ENCODE measurements at regions not wholly inside any gene's neighbourhood (a gene's known extent, or its start where the extent isn't known, plus 50 kb on each side); places are given as distances from the start of the nearest gene placed in this dataset.

GRCh38 chr18:25685088-25685487 is 333.1 kb upstream of the ZNF521 start:
- Histone ChIP-seq H3K27ac (ENCODE audit: insufficient read depth, low read depth, low read length) (no peak overlapping the region), H3K4me1 (ENCODE audit: control insufficient read depth, extremely low read depth, insufficient read depth, low read length) (peaks cover 3% of the 10 kb centered on the region), H3K9ac (replicated peaks; ENCODE audit: extremely low read depth, insufficient read depth, low read length) (no peak overlapping the region), H2AFZ (ENCODE audit: low read depth, low read length) (no peak overlapping the region), H3K4me3 (replicated peaks in 1 of 3; ENCODE audit: insufficient read depth in 1 of 3, low read depth in 1 of 3, low read length in 3 of 3) (no peak overlapping the region), H3K27me3 (ENCODE audit: control insufficient read depth in 2 of 2, insufficient read depth in 2 of 2, low read length in 2 of 2) (no peaks in the 10 kb centered on the region), H3K9me1 (replicated peaks; ENCODE audit: control insufficient read depth, extremely low read depth, insufficient read depth, low read length) (no peaks in the 10 kb centered on the region), H3K36me3 (ENCODE audit: control insufficient read depth in 2 of 2, extremely low read depth in 1 of 2, insufficient read depth in 2 of 2, low read length in 2 of 2) (no peaks in the 10 kb centered on the region), H3K4me2 (ENCODE audit: insufficient read depth, low read length) (no peak overlapping the region), H3K9me3 (replicated peaks; ENCODE audit: control insufficient read depth, insufficient read depth, low read length) (no peaks in the 10 kb centered on the region), H4K20me1 (replicated peaks; ENCODE audit: control insufficient read depth, extremely low read depth, insufficient read depth, low read length) (no peaks in the 10 kb centered on the region), H3K79me2 (ENCODE audit: control insufficient read depth, insufficient read depth, low read length) (no peaks in the 10 kb centered on the region)
- intact Hi-C loops (cut with micrococcal nuclease) (no loop called here), dilution Hi-C loops (cut with MboI; ENCODE audit: extremely low pct_ligation_motif_present, low sequenced_read_pairs) (no loop called here)
- no peak for DNase-seq (ENCODE audit: low read depth, low spot score)
- no peak for FAIRE-seq
- TF ChIP-seq POLR2A (IDR thresholded peaks at IDR 0.05; ENCODE audit: low read depth, low read length) (no peak), CTCF (IDR thresholded peaks at IDR 0.05; ENCODE audit: extremely low read depth in 1 of 2, insufficient read depth in 1 of 2, low read depth in 1 of 2, low read length in 2 of 2) (no peak), POLR2AphosphoS5 (IDR thresholded peaks at IDR 0.05; ENCODE audit: insufficient read depth, low read depth, low read length) (no peak), MYC (IDR thresholded peaks at IDR 0.05; ENCODE audit: low read depth, low read length) (no peak), GATA2 (IDR thresholded peaks at IDR 0.05; ENCODE audit: insufficient read depth, insufficient read length, low read depth, low read length) (no peak), JUN (IDR thresholded peaks at IDR 0.05; ENCODE audit: borderline replicate concordance, insufficient read depth, insufficient read length, low read depth) (no peak), FOS (IDR thresholded peaks at IDR 0.05; ENCODE audit: borderline replicate concordance, insufficient read depth, low read length) (no peak)
- BruUV-seq (replicated peaks), result no TSS peak
- POLR2A ChIA-PET, result no interaction called here
- CTCF ChIA-PET, result interaction anchor here (1.1 to 2.2 kb wide), 3 partner anchors 9 to 39 kb away, joined by 3 to 5 read pairs (median 3); no protein-coding TSS in a partner anchor

GRCh38 chr18:25679491-25679890 is 327.5 kb upstream of the ZNF521 start:
- H3K4me2 ChIP-seq (ENCODE audit: insufficient read depth, low read length), result no peak overlapping the region
- no peak overlapping the region for H3K9ac ChIP-seq (replicated peaks; ENCODE audit: extremely low read depth, insufficient read depth, low read length)
- no peak overlapping the region for H2AFZ ChIP-seq (ENCODE audit: low read depth, low read length)
- H3K79me2 ChIP-seq (ENCODE audit: control insufficient read depth, insufficient read depth, low read length), result no peaks in the 10 kb centered on the region
- ChIA-PET CTCF (interaction anchor here (1.5 kb wide), 1 partner anchor 10 kb away, joined by 4 read pairs; no protein-coding TSS in a partner anchor), POLR2A (no interaction called here)
- no peaks in the 10 kb centered on the region for H3K9me3 ChIP-seq (replicated peaks; ENCODE audit: control insufficient read depth, insufficient read depth, low read length)
- no peaks in the 10 kb centered on the region for H3K9me1 ChIP-seq (replicated peaks; ENCODE audit: control insufficient read depth, extremely low read depth, insufficient read depth, low read length)
- no peaks in the 10 kb centered on the region for H3K36me3 ChIP-seq (ENCODE audit: control insufficient read depth in 2 of 2, extremely low read depth in 1 of 2, insufficient read depth in 2 of 2, low read length in 2 of 2)
- FAIRE-seq (no peak), DNase-seq (ENCODE audit: low read depth, low spot score) (no peak)
- no peak overlapping the region for H3K4me3 ChIP-seq (replicated peaks in 1 of 3; ENCODE audit: insufficient read depth in 1 of 3, low read depth in 1 of 3, low read length in 3 of 3)
- no peaks in the 10 kb centered on the region for H3K4me1 ChIP-seq (ENCODE audit: control insufficient read depth, extremely low read depth, insufficient read depth, low read length)
- TF ChIP-seq POLR2A (IDR thresholded peaks at IDR 0.05; ENCODE audit: low read depth, low read length) (no peak), MAX (IDR thresholded peaks at IDR 0.05; ENCODE audit: insufficient read depth, insufficient read length) (no peak), CTCF (IDR thresholded peaks at IDR 0.05; ENCODE audit: extremely low read depth in 1 of 2, insufficient read depth in 1 of 2, low read depth in 1 of 2, low read length in 2 of 2) (no peak), POLR2AphosphoS5 (IDR thresholded peaks at IDR 0.05; ENCODE audit: insufficient read depth, low read depth, low read length) (no peak), MYC (IDR thresholded peaks at IDR 0.05; ENCODE audit: low read depth, low read length) (no peak), GATA2 (IDR thresholded peaks at IDR 0.05; ENCODE audit: insufficient read depth, insufficient read length, low read depth, low read length) (no peak), FOS (IDR thresholded peaks at IDR 0.05; ENCODE audit: borderline replicate concordance, insufficient read depth, low read length) (no peak), EZH2 (IDR thresholded peaks at IDR 0.05; ENCODE audit: borderline replicate concordance, low read depth, low read length, severe bottlenecking) (no peak)
- intact Hi-C loops (cut with micrococcal nuclease), result no loop called here
- H3K27me3 ChIP-seq (ENCODE audit: control insufficient read depth in 2 of 2, insufficient read depth in 2 of 2, low read length in 2 of 2), result no peaks in the 10 kb centered on the region
- BruUV-seq (replicated peaks), result no TSS peak
- H4K20me1 ChIP-seq (replicated peaks; ENCODE audit: control insufficient read depth, extremely low read depth, insufficient read depth, low read length), result no peaks in the 10 kb centered on the region
- dilution Hi-C loops (cut with MboI; ENCODE audit: extremely low pct_ligation_motif_present, low sequenced_read_pairs), result no loop called here
- no peak overlapping the region for H3K27ac ChIP-seq (ENCODE audit: insufficient read depth, low read depth, low read length)
